Bronchial epithelial cell (primary cell): ENCODE measurements at regions not wholly inside any gene's neighbourhood (a gene's known extent, or its start where the extent isn't known, plus 50 kb on each side); places are given as distances from the start of the nearest gene placed in this dataset.
"Not testable (repeated sequence)": the region's sequence is repeated elsewhere in the genome, so short reads cannot be mapped to it uniquely, and the experiment has no call there.

ENCODE experiments used
- DNase-seq: peaks from one replicate; pipeline ENCODE4 v3.0.0-alpha.2; 2010; ENCODE audit warnings: low read depth
- FAIRE-seq: peaks from 2 replicates; lab custom pipeline; 2011; peaks lifted over from hg19 to GRCh38; lab: Jason Lieb, UNC
- H3K27me3 ChIP-seq: 2 replicates; pipeline ENCODE4 v1.5.1; 2011; ENCODE audit warnings: low read length; ENCODE audit not compliant: control insufficient read depth, insufficient read depth
- H3K36me3 ChIP-seq: 2 replicates; pipeline ENCODE4 v1.5.1; 2011; ENCODE audit warnings: low read length; ENCODE audit not compliant: control insufficient read depth, insufficient read depth
- H3K4me3 ChIP-seq: 2 replicates; pipeline ENCODE4 v1.5.1; 2011; ENCODE audit warnings: mild to moderate bottlenecking, low read depth, low read length, control low read depth
- TF ChIP-seq, protein P1 (sequence below): IDR thresholded peaks from 2 replicates; pipeline ENCODE4 v1.5.1; 2011; ENCODE audit warnings: mild to moderate bottlenecking, moderate library complexity, low read length, control low read depth, inconsistent platforms; ENCODE audit not compliant: insufficient read depth, severe bottlenecking

DNA sequence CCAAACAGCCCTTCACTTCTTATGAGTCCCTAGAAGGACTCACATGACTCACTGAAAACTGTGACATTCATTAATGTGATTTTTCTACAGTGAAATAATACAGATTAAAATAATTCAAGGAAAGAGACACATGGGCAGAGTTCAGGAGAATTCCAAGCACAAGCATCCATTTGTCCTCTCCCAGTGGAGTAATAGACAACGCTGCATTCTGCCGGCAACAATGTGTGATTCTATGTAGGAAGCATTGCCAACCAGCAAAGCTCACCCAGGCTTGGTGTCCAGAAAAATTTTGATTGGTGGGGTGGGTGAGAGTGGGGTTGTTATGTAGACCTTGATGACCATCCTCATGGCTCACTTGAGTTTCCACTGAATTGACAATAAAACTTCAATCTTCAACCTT, 123.9 kb downstream of the VPREB1 start:
- DNase-seq, result no peak
- TF ChIP-seq, protein P1, sequence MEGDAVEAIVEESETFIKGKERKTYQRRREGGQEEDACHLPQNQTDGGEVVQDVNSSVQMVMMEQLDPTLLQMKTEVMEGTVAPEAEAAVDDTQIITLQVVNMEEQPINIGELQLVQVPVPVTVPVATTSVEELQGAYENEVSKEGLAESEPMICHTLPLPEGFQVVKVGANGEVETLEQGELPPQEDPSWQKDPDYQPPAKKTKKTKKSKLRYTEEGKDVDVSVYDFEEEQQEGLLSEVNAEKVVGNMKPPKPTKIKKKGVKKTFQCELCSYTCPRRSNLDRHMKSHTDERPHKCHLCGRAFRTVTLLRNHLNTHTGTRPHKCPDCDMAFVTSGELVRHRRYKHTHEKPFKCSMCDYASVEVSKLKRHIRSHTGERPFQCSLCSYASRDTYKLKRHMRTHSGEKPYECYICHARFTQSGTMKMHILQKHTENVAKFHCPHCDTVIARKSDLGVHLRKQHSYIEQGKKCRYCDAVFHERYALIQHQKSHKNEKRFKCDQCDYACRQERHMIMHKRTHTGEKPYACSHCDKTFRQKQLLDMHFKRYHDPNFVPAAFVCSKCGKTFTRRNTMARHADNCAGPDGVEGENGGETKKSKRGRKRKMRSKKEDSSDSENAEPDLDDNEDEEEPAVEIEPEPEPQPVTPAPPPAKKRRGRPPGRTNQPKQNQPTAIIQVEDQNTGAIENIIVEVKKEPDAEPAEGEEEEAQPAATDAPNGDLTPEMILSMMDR, result no peak
- no peak for FAIRE-seq
- peaks cover 2% of the 10 kb centered on the region for H3K27me3 ChIP-seq
- no peaks in the 10 kb centered on the region for H3K36me3 ChIP-seq
- H3K4me3 ChIP-seq, result no peak overlapping the region

DNA sequence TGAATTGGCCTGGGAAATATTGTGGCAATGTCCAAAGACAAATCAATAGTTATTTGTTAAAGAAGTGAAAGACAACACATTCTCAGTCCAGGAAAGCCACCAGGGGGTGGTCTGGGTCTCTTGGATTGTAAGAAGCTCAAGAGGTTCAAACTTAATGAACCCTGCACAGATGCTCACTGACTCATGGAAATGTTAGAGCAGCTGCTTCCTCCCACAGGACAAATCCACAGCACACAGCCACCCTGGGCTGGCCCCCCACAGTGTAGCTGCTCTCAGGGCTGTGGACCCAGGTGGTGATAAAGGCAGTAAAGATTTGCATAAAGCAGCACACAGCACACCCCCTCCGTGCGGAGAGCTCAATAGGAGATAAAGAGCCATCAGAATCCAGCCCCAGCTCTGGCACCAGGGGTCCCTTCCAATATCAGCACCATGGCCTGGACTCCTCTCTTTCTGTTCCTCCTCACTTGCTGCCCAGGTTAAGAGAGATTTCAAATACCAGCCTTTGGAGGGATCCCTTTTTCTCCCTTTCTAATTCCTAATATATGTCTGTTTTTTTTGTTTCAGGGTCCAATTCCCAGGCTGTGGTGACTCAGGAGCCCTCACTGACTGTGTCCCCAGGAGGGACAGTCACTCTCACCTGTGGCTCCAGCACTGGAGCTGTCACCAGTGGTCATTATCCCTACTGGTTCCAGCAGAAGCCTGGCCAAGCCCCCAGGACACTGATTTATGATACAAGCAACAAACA, 124.8 kb downstream of the VPREB1 start:
- H3K4me3 ChIP-seq, H3K36me3 ChIP-seq, H3K27me3 ChIP-seq, FAIRE-seq, DNase-seq: not testable (repeated sequence)

DNA sequence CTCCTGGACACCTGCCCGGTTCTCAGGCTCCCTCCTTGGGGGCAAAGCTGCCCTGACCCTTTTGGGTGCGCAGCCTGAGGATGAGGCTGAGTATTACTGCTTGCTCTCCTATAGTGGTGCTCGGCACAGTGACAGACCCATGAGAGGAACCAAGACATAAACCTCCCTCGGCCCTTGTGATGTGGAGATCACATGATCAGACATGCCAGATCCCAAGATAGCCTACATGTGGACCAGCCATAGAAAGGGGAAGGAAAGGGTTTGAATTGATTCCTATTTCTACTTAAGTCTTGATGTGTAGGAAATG, 125.3 kb downstream of the VPREB1 start:
- TF ChIP-seq, protein P1, result no peak
- Histone ChIP-seq H3K27me3 (peaks cover 2% of the 10 kb centered on the region), H3K4me3 (no peak overlapping the region), H3K36me3 (no peaks in the 10 kb centered on the region)
- DNase-seq (no peak), FAIRE-seq (no peak)

DNA sequence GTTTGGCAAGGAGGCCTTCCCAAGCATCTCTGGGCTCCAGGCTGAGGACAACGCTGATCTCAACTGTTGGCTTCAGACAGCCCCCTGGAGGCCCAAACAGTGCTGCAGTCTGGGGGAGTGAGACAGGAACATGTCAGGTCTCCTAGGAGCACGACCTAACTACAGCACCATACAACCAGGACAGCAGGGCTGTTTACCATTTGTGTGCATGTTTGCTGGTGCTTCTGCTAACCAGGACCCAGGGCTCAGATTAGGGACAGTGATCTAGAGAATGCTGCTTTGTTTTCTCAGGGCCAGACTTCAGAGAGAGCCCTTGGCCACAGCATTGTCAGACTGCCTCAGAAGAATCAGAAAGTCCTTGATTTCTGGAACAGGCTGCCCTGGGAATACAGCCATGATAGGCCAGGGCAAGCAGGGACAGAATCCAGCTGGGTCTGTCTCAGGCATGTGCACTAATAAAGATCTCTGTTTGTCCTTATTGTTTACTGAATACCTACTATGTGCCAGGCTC, 126.5 kb downstream of the VPREB1 start:
- TF ChIP-seq, protein P1, result no peak
- Histone ChIP-seq H3K4me3 (no peak overlapping the region), H3K36me3 (no peaks in the 10 kb centered on the region), H3K27me3 (peaks cover 2% of the 10 kb centered on the region)
- no peak for DNase-seq
- no peak for FAIRE-seq

DNA sequence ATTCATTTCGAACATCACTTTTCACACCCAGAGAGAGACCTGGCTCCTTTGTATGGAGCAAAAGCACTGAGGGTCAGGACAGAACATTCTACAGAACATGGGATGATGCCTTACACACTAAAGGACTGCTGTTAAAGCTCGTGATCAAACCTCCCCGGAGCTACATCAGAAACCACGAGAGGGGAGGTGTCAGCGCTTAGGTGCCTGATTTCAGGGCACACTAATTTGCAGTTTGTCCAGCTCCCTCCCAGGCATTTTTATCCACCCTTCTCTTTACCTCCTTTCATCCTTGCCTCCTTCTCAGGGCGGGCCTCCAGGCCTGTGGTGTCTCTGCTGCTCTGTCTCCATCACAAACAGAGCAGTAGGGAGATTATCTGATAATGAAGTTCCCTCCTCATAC, 127.5 kb downstream of the VPREB1 start:
- H3K36me3 ChIP-seq, result no peaks in the 10 kb centered on the region
- FAIRE-seq, result no peak
- DNase-seq, result no peak
- TF ChIP-seq, protein P1, result no peak
- H3K4me3 ChIP-seq, result no peak overlapping the region
- peaks cover 2% of the 10 kb centered on the region for H3K27me3 ChIP-seq

DNA sequence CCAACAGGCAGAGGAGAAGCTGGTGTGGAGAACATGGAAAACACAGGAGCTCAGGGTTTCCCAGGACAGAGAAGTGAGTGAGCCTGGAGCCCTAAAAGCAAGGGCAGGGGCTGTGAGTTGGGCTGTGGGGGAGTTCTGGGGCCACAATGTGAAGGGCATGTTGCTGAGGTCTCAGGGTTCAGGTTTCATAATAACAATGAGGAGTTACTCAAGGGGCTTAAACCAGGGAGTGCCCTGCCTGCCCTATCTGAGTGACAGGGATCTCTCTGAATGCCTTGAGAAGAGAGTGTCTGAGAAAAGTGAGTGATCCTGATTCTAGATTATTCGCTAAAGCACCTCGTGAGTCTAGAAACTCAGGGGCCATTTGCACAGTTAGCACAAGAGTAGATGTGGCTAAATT, 129.6 kb downstream of the VPREB1 start:
- Histone ChIP-seq H3K36me3 (no peaks in the 10 kb centered on the region), H3K27me3 (peaks cover 2% of the 10 kb centered on the region), H3K4me3 (no peak overlapping the region)
- TF ChIP-seq, protein P1, result no peak
- DNase-seq, result no peak
- FAIRE-seq, result no peak
